SK-N-SH treated with all-trans-retinoic acid at 6 μM for 48 hours (cell line): ENCODE measurements at regions not wholly inside any gene's neighbourhood (a gene's known extent, or its start where the extent isn't known, plus 50 kb on each side); places are given as distances from the start of the nearest gene placed in this dataset.

Experiments used
- ARNTL ChIP-seq: fragments of 450-650 bp; formaldehyde crosslinking; IDR thresholded peaks from 2 replicates; pipeline ENCODE4 v1.5.0; 2020; ENCODE audit warnings: low read depth, mild to moderate bottlenecking, moderate library complexity, borderline replicate concordance
- GLIS3 ChIP-seq: fragments of 250-450 bp; sonication (Bioruptor Pico); IDR thresholded peaks from 2 replicates; pipeline ENCODE4 v1.5.0; 2020; ENCODE audit warnings: mild to moderate bottlenecking, moderate library complexity
- OSR1 ChIP-seq: fragments of 250-450 bp; sonication (Bioruptor Pico); IDR thresholded peaks from 2 replicates; pipeline ENCODE4 v1.8.0; 2022; ENCODE audit warnings: moderate library complexity, mild to moderate bottlenecking, inconsistent platforms
- PATZ1 ChIP-seq: fragments of 250-450 bp; sonication (Bioruptor Pico); IDR thresholded peaks from 2 replicates; pipeline ENCODE4 v1.8.0; 2020; ENCODE audit warnings: mild to moderate bottlenecking, moderate library complexity, borderline replicate concordance
- POU6F1 ChIP-seq: fragments of 250-450 bp; sonication (Bioruptor Pico); IDR thresholded peaks from 2 replicates; pipeline ENCODE4 v1.8.0; 2021; ENCODE audit warnings: low read depth, mild to moderate bottlenecking, moderate library complexity, borderline replicate concordance
- PPARA ChIP-seq: fragments of 250-450 bp; sonication (Bioruptor Pico); IDR thresholded peaks from 2 replicates; pipeline ENCODE4 v1.5.0; 2020; ENCODE audit warnings: mild to moderate bottlenecking, borderline replicate concordance
- RARB ChIP-seq: fragments of 250-450 bp; sonication (Bioruptor Pico); IDR thresholded peaks from 2 replicates; pipeline ENCODE4 v1.8.0; 2021; ENCODE audit warnings: mild to moderate bottlenecking, moderate library complexity
- TOX ChIP-seq: fragments of 250-450 bp; sonication (Bioruptor Pico); IDR thresholded peaks from 2 replicates; pipeline ENCODE4 v1.8.0; 2021; ENCODE audit warnings: mild to moderate bottlenecking, moderate library complexity, borderline replicate concordance
- TSHZ2 ChIP-seq: fragments of 250-450 bp; sonication (Bioruptor Pico); IDR thresholded peaks from 2 replicates; pipeline ENCODE4 v1.5.0; 2020; ENCODE audit warnings: mild to moderate bottlenecking, moderate library complexity
- ZC3H10 ChIP-seq: fragments of 250-450 bp; sonication (Bioruptor Pico); IDR thresholded peaks from 2 replicates; pipeline ENCODE4 v1.5.1; 2021; ENCODE audit warnings: mild to moderate bottlenecking, moderate library complexity
- ZFP30 ChIP-seq: fragments of 450-650 bp; formaldehyde crosslinking; IDR thresholded peaks from 2 replicates; pipeline ENCODE4 v1.5.0; 2022; ENCODE audit warnings: mild to moderate bottlenecking, moderate library complexity

- no peak for TF ChIP-seq TSHZ2
- TF ChIP-seq ZFP30 (CRISPR knock-in tag): no peak
- TF ChIP-seq ARNTL: no peak
- TF ChIP-seq RARB: no peak
- no peak for TF ChIP-seq ZC3H10
- TF ChIP-seq POU6F1 (CRISPR knock-in tag): no peak
- TF ChIP-seq TOX: no peak
- no peak for TF ChIP-seq PPARA (CRISPR knock-in tag)
- no peak for TF ChIP-seq GLIS3 (CRISPR knock-in tag)
- no peak for TF ChIP-seq PATZ1
- no peak for TF ChIP-seq OSR1 (CRISPR knock-in tag)
Observed at GRCh38 chr7:136441835-136442234, 426.6 kb upstream of the CHRM2 start.
